Astrocyte (in vitro differentiated cells and primary cell): ENCODE measurements at regions not wholly inside any gene's neighbourhood (a gene's known extent, or its start where the extent isn't known, plus 50 kb on each side); places are given as distances from the start of the nearest gene placed in this dataset.

Experiments
- DNase-seq: peaks from one replicate; pipeline ENCODE4 v3.0.0-alpha.2; 2010; ENCODE audit warnings: low read depth
- FAIRE-seq: peaks from 2 replicates; lab custom pipeline; 2011; peaks lifted over from hg19 to GRCh38; lab: Jason Lieb, UNC
- H2AFZ ChIP-seq: 2 replicates; pipeline ENCODE4 v1.6.0; 2012; ENCODE audit warnings: low read depth, low read length, inconsistent platforms
- H3K27ac ChIP-seq: 2 replicates; pipeline ENCODE4 v1.5.1; 2011; ENCODE audit warnings: low read depth, low read length, inconsistent platforms
- H3K27me3 ChIP-seq: 2 replicates; pipeline ENCODE4 v1.6.0; 2011; ENCODE audit warnings: low read length, inconsistent platforms; ENCODE audit not compliant: insufficient read depth
- H3K36me3 ChIP-seq: 2 replicates; pipeline ENCODE4 v1.5.1; 2011; ENCODE audit warnings: low read length, inconsistent platforms; ENCODE audit not compliant: insufficient read depth
- H3K4me1 ChIP-seq: 2 replicates; pipeline ENCODE4 v1.5.1; 2011; ENCODE audit warnings: low read length, inconsistent platforms; ENCODE audit not compliant: insufficient read depth
- H3K4me2 ChIP-seq: 2 replicates; pipeline ENCODE4 v1.6.0; 2012; ENCODE audit warnings: low read length, inconsistent platforms
- H3K4me3 ChIP-seq: 2 replicates; pipeline ENCODE4 v1.5.1; 2011; ENCODE audit warnings: low read depth, mild to moderate bottlenecking, low read length, inconsistent platforms; ENCODE audit not compliant: insufficient read depth
- H3K79me2 ChIP-seq: 2 replicates; pipeline ENCODE4 v1.6.0; 2012; ENCODE audit warnings: mild to moderate bottlenecking, low read length, inconsistent platforms; ENCODE audit not compliant: insufficient read depth
- H3K9ac ChIP-seq: 2 replicates; pipeline ENCODE4 v1.6.0; 2012; ENCODE audit warnings: mild to moderate bottlenecking, low read length, inconsistent platforms
- H3K9me3 ChIP-seq: 2 replicates; pipeline ENCODE4 v1.5.1; 2012; ENCODE audit warnings: low read depth, mild to moderate bottlenecking, low read length, inconsistent platforms; ENCODE audit not compliant: insufficient read depth
- H4K20me1 ChIP-seq: 2 replicates; pipeline ENCODE4 v1.6.0; 2012; ENCODE audit warnings: low read length, inconsistent platforms; ENCODE audit not compliant: insufficient read depth
- H3K27ac Mint-ChIP-seq: one replicate; pipeline ENCODE4 v1.8.0; 2021; ENCODE audit warnings: mild to moderate bottlenecking, mixed read lengths; ENCODE audit not compliant: unreplicated experiment
- H3K27me3 Mint-ChIP-seq: one replicate; pipeline ENCODE4 v1.8.0; 2021; ENCODE audit warnings: low read depth, mixed read lengths; ENCODE audit not compliant: unreplicated experiment
- H3K36me3 Mint-ChIP-seq: one replicate; pipeline ENCODE4 v1.8.0; 2021; ENCODE audit warnings: low read depth, mixed read lengths; ENCODE audit not compliant: unreplicated experiment
- H3K4me1 Mint-ChIP-seq: one replicate; pipeline ENCODE4 v1.8.0; 2021; ENCODE audit warnings: low read depth, mixed read lengths; ENCODE audit not compliant: unreplicated experiment
- H3K4me3 Mint-ChIP-seq: one replicate; pipeline ENCODE4 v1.8.0; 2021; ENCODE audit warnings: mild to moderate bottlenecking, moderate library complexity, mixed read lengths; ENCODE audit not compliant: unreplicated experiment
- H3K9me3 Mint-ChIP-seq: one replicate; pipeline ENCODE4 v1.8.0; 2021; ENCODE audit warnings: mild to moderate bottlenecking, mixed read lengths; ENCODE audit not compliant: unreplicated experiment
- EZH2 ChIP-seq: IDR thresholded peaks from 2 replicates; pipeline ENCODE4 v1.6.1; 2012; ENCODE audit warnings: mild to moderate bottlenecking, low read length, inconsistent platforms; ENCODE audit not compliant: insufficient read depth
- TF ChIP-seq, protein P1 (sequence below): IDR thresholded peaks from 2 replicates; pipeline ENCODE4 v1.5.1; 2011; ENCODE audit warnings: low read depth, mild to moderate bottlenecking, inconsistent platforms, low read length, moderate library complexity; ENCODE audit not compliant: insufficient read depth

DNA sequence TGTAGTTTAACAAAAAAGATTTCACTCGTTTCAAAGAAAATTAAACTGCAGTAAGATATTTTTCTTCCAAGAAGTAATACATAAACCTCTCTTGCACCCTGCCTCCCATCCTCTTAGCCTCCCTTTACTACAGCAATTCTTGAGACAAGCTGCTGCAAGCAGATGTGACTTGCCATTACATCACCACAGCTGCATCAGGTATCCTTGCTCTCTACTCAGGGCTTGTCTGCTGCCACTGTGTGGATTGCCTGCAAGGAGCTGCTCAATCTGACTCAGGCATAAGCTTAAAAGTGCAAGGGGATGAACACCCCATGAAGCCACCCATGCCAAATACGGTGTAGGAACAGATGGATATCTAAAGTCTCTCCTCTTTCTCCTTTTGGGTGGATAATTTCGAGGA lies 609.9 kb downstream of the DNAJB9 start:
- no peak overlapping the region for H2AFZ ChIP-seq

GRCh38 chr7:109190766-109191398 lies 621.2 kb downstream of the DNAJB9 start:
- Histone ChIP-seq H2AFZ (no peak overlapping the region), H3K36me3 (no peaks in the 10 kb centered on the region), H3K4me1 (no peaks in the 10 kb centered on the region), H3K4me3 (no peak overlapping the region), H3K4me2 (no peak overlapping the region), H3K27me3 (no peaks in the 10 kb centered on the region), H3K9ac (no peak overlapping the region), H3K27ac (no peak overlapping the region), H3K9me3 (no peaks in the 10 kb centered on the region), H4K20me1 (no peaks in the 10 kb centered on the region), H3K79me2 (no peaks in the 10 kb centered on the region)
- FAIRE-seq (no peak), DNase-seq (no peak)
- Mint-ChIP-seq H3K4me1 (no peaks in the 10 kb centered on the region), H3K27ac (no peak overlapping the region), H3K36me3 (no peaks in the 10 kb centered on the region), H3K9me3 (no peaks in the 10 kb centered on the region), H3K27me3 (no peaks in the 10 kb centered on the region), H3K4me3 (no peak overlapping the region)
- TF ChIP-seq EZH2 = no peak

More for the DNA sequence above, 609.9 kb downstream of the DNAJB9 start:
- Mint-ChIP-seq H3K4me1 (no peaks in the 10 kb centered on the region), H3K36me3 (no peaks in the 10 kb centered on the region), H3K27me3 (no peaks in the 10 kb centered on the region), H3K27ac (no peak overlapping the region), H3K4me3 (no peak overlapping the region), H3K9me3 (peaks cover 3% of the 10 kb centered on the region)
- Histone ChIP-seq H4K20me1 (no peaks in the 10 kb centered on the region), H3K27ac (no peak overlapping the region), H3K36me3 (no peaks in the 10 kb centered on the region), H3K4me1 (no peaks in the 10 kb centered on the region), H3K4me2 (no peak overlapping the region), H3K27me3 (no peaks in the 10 kb centered on the region), H3K9ac (no peak overlapping the region), H3K79me2 (no peaks in the 10 kb centered on the region), H3K4me3 (no peak overlapping the region), H3K9me3 (no peaks in the 10 kb centered on the region)
- TF ChIP-seq, protein P1, sequence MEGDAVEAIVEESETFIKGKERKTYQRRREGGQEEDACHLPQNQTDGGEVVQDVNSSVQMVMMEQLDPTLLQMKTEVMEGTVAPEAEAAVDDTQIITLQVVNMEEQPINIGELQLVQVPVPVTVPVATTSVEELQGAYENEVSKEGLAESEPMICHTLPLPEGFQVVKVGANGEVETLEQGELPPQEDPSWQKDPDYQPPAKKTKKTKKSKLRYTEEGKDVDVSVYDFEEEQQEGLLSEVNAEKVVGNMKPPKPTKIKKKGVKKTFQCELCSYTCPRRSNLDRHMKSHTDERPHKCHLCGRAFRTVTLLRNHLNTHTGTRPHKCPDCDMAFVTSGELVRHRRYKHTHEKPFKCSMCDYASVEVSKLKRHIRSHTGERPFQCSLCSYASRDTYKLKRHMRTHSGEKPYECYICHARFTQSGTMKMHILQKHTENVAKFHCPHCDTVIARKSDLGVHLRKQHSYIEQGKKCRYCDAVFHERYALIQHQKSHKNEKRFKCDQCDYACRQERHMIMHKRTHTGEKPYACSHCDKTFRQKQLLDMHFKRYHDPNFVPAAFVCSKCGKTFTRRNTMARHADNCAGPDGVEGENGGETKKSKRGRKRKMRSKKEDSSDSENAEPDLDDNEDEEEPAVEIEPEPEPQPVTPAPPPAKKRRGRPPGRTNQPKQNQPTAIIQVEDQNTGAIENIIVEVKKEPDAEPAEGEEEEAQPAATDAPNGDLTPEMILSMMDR = no peak
- TF ChIP-seq EZH2 = no peak
- no peak for FAIRE-seq
- no peak for DNase-seq

DNA sequence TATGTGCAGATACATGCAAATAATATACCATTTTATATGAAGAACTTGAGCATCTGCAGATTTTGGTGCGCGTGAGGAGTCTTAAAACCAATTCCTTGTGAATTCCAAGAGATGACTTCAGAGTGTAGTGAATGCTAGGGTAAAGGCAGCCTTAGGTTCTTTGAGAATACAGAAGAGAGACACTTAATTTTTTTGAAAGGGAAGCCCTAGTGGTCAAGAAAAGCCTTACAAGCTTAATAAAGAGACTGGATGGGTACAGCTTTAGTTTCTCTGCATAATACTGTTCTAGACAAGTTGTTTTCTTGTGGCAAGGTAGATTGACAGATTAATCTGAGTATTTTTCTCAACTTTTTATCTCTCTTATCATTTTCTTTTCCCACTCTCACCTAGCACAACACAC lies 636.5 kb downstream of the DNAJB9 start:
- no peaks in the 10 kb centered on the region for H3K36me3 Mint-ChIP-seq
- no peaks in the 10 kb centered on the region for H4K20me1 ChIP-seq
- no peaks in the 10 kb centered on the region for H3K27me3 ChIP-seq
- H3K4me2 ChIP-seq = no peak overlapping the region
- TF ChIP-seq, protein P1 = no peak
- no peak for TF ChIP-seq EZH2
- H3K9ac ChIP-seq = no peak overlapping the region
- H3K27me3 Mint-ChIP-seq = no peaks in the 10 kb centered on the region
- H3K36me3 ChIP-seq = no peaks in the 10 kb centered on the region
- no peak overlapping the region for H3K27ac ChIP-seq
- H3K79me2 ChIP-seq = no peaks in the 10 kb centered on the region
- no peak overlapping the region for H3K4me3 ChIP-seq
- no peak overlapping the region for H2AFZ ChIP-seq
- no peak overlapping the region for H3K4me3 Mint-ChIP-seq
- no peaks in the 10 kb centered on the region for H3K4me1 Mint-ChIP-seq
- no peaks in the 10 kb centered on the region for H3K4me1 ChIP-seq
- FAIRE-seq (no peak), DNase-seq (no peak)
- no peaks in the 10 kb centered on the region for H3K9me3 ChIP-seq
- peaks cover 2% of the 10 kb centered on the region for H3K9me3 Mint-ChIP-seq
- no peak overlapping the region for H3K27ac Mint-ChIP-seq
